ENCODE measurements at regions not wholly inside any gene's neighbourhood (a gene's known extent, or its start where the extent isn't known, plus 50 kb on each side); places are given as distances from the start of the nearest gene placed in this dataset.

DNA sequence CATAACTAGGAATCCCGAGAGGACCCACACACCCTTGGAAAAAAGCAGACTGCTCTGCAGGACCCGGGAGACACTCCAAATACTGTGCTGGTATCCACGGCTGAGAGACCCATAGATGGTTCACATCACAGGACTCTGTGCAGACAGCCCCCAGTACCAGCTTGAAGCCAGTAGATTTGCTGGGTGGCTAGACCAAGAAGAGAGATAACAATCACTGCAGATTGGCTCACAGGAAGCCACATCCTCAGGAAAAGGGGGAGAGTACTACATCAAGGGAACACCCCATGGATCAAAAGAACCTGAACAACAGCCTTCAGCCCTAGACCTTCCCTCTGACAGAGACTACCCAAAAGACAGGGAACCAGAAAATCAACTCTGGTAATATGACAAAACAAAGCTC is 223.8 kb upstream of the LRATD1 start:
- Histone ChIP-seq H3K27ac (no peak overlapping the region), H3K9me3 (no peaks in the 10 kb centered on the region), H3K4me1 (no peaks in the 10 kb centered on the region), H3K27me3 (no peaks in the 10 kb centered on the region), H3K36me3 (no peaks in the 10 kb centered on the region), H3K4me3 (no peak overlapping the region)
- no peak for ATAC-seq
- intact Hi-C loops (cut with DNase I) = no loop called here
- DNase-seq = no peak
- TF ChIP-seq, protein P1, sequence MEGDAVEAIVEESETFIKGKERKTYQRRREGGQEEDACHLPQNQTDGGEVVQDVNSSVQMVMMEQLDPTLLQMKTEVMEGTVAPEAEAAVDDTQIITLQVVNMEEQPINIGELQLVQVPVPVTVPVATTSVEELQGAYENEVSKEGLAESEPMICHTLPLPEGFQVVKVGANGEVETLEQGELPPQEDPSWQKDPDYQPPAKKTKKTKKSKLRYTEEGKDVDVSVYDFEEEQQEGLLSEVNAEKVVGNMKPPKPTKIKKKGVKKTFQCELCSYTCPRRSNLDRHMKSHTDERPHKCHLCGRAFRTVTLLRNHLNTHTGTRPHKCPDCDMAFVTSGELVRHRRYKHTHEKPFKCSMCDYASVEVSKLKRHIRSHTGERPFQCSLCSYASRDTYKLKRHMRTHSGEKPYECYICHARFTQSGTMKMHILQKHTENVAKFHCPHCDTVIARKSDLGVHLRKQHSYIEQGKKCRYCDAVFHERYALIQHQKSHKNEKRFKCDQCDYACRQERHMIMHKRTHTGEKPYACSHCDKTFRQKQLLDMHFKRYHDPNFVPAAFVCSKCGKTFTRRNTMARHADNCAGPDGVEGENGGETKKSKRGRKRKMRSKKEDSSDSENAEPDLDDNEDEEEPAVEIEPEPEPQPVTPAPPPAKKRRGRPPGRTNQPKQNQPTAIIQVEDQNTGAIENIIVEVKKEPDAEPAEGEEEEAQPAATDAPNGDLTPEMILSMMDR (IDR thresholded peaks at IDR 0.05) = no peak
- TF ChIP-seq POLR2A (IDR thresholded peaks at IDR 0.05) = no peak
- 54% methylated on average over 3 of the region's 3 CpGs for WGBS (ENCODE audit: insufficient coverage, low coverage, low lambda C conversion rate, missing lambda C conversion rate)

DNA sequence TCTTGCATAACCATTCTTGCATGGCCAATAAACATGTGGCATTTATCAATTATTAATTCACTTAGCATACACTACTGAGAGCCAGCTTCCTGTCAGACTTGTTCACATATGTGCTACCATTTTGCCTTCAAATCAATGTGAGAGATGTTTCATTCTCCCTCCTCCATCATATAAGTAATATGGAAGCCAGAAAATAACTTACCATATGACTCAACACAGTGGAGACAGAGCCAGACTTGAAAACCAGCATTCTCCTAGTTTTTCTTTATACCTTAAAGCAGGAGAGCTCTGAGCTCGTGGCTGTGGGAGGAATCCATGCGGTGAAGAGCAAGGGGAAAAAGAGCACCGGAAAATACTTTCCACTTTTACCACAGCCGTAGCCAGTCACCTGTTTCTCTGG is 215.0 kb upstream of the LRATD1 start:
- no peak for TF ChIP-seq POLR2A (IDR thresholded peaks at IDR 0.05)
- TF ChIP-seq, protein P1 (IDR thresholded peaks at IDR 0.05) = no peak
- Histone ChIP-seq H3K27me3 (no peaks in the 10 kb centered on the region), H3K4me1 (no peaks in the 10 kb centered on the region), H3K36me3 (no peaks in the 10 kb centered on the region), H3K4me3 (no peak overlapping the region), H3K27ac (no peak overlapping the region), H3K9me3 (no peaks in the 10 kb centered on the region)
- WGBS (ENCODE audit: insufficient coverage, low coverage, low lambda C conversion rate, missing lambda C conversion rate) = 48% methylated on average over 4 of the region's 4 CpGs
- intact Hi-C loops (cut with DNase I) = no loop called here
- ATAC-seq (no peak), DNase-seq (no peak)

GRCh38 chr2:14418115-14418514 is 214.4 kb upstream of the LRATD1 start:
- Histone ChIP-seq H3K36me3 (no peaks in the 10 kb centered on the region), H3K4me3 (no peak overlapping the region)

GRCh38 chr2:14420851-14421250 is 211.7 kb upstream of the LRATD1 start:
- H3K4me1 ChIP-seq = no peaks in the 10 kb centered on the region
- intact Hi-C loops (cut with DNase I) = no loop called here
- no peak for DNase-seq
- no peaks in the 10 kb centered on the region for H3K36me3 ChIP-seq
- no peak overlapping the region for H3K27ac ChIP-seq
- peak in 3 of 4 donors; percentile 16 to 77 (median 36) for ATAC-seq
- H3K27me3 ChIP-seq = no peaks in the 10 kb centered on the region
- no peak overlapping the region for H3K4me3 ChIP-seq
- no peak for TF ChIP-seq POLR2A (IDR thresholded peaks at IDR 0.05)
- TF ChIP-seq, protein P1 (IDR thresholded peaks at IDR 0.05) = no peak
- 73% methylated on average over 5 of the region's 5 CpGs for WGBS (ENCODE audit: insufficient coverage, low coverage, low lambda C conversion rate, missing lambda C conversion rate)
- no peaks in the 10 kb centered on the region for H3K9me3 ChIP-seq

More at GRCh38 chr2:14418115-14418514, 214.4 kb upstream of the LRATD1 start:
- TF ChIP-seq, protein P1 (IDR thresholded peaks at IDR 0.05) = no peak
- TF ChIP-seq POLR2A (IDR thresholded peaks at IDR 0.05) = no peak
- Histone ChIP-seq H3K9me3 (no peaks in the 10 kb centered on the region), H3K27me3 (no peaks in the 10 kb centered on the region), H3K27ac (no peak overlapping the region), H3K4me1 (no peaks in the 10 kb centered on the region)
- ATAC-seq (no peak), DNase-seq (no peak)
- intact Hi-C loops (cut with DNase I) = no loop called here

DNA sequence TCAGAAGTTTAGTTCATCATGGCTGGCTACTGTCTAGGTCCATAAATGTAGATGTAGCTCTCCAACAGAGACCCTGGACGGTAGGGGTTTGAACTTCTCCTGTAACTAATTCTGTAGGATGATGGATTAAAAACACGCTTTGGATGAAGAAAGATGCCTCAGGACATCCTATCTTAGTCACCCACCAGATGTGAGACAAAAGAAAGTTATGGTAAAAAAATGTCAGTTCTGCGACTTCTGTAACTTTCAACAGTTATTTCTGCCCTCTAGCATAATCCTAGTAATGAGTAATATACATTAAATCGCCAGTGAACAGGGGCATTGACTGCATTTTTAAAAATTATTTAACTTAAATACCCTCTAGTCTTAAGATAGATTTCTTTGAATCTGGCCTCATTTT is 210.1 kb upstream of the LRATD1 start:
- Histone ChIP-seq H3K4me3 (no peak overlapping the region), H3K27me3 (no peaks in the 10 kb centered on the region), H3K36me3 (no peaks in the 10 kb centered on the region), H3K27ac (no peak overlapping the region), H3K4me1 (no peaks in the 10 kb centered on the region), H3K9me3 (no peaks in the 10 kb centered on the region)
- ATAC-seq = no peak
- no peak for TF ChIP-seq POLR2A (IDR thresholded peaks at IDR 0.05)
- TF ChIP-seq, protein P1 (IDR thresholded peaks at IDR 0.05) = no peak
- WGBS (ENCODE audit: insufficient coverage, low coverage, low lambda C conversion rate, missing lambda C conversion rate) = 42% methylated on average over 4 of the region's 4 CpGs
- no peak for DNase-seq
- intact Hi-C loops (cut with DNase I) = no loop called here

Data from right lobe of liver (tissue), 6 donors.